Coronary artery (tissue), 2 donors: ENCODE measurements at regions not wholly inside any gene's neighbourhood (a gene's known extent, or its start where the extent isn't known, plus 50 kb on each side); places are given as distances from the start of the nearest gene placed in this dataset.

Experiments
- DNase-seq: peaks from one replicate; pipeline ENCODE4 v3.0.0-alpha.2; 2017; ENCODE audit warnings: low spot score
- H3K27ac ChIP-seq, 2 donors: fragments of 200-600 bp; sonication (generic); one replicate each; pipeline ENCODE4 v1.5.1; 2016 to 2019
- H3K4me3 ChIP-seq: fragments of 200-600 bp; sonication (generic); 2 replicates; pipeline ENCODE4 v1.5.1; 2016; ENCODE audit warnings: mild to moderate bottlenecking, moderate library complexity
- TF ChIP-seq, protein P1 (sequence below): fragments of 200-600 bp; sonication (generic); IDR thresholded peaks from one replicate; pipeline ENCODE4 v1.5.1; 2019; ENCODE audit warnings: antibody characterized with exemption

DNA sequence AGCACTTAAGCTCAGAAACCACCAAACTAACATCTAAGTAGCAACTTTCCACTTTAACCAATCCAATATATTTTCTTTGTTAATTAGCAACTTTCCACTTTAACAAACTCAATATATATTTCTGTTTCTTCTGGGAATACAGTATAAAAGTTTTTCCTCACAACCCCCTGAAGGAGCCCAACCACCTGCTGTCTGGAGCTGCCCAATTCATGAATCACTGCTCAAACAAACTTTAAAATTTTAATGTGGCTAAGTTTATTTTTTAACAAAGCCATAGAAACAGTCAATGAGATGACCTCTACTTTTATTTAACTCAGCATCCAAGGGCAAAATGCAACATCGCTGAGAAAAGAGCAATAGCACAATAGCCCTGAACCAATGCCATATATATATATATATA is 500.1 kb downstream of the EPM2A start:
- H3K27ac ChIP-seq: no peak overlapping the region
- DNase-seq: no peak
- TF ChIP-seq, protein P1, sequence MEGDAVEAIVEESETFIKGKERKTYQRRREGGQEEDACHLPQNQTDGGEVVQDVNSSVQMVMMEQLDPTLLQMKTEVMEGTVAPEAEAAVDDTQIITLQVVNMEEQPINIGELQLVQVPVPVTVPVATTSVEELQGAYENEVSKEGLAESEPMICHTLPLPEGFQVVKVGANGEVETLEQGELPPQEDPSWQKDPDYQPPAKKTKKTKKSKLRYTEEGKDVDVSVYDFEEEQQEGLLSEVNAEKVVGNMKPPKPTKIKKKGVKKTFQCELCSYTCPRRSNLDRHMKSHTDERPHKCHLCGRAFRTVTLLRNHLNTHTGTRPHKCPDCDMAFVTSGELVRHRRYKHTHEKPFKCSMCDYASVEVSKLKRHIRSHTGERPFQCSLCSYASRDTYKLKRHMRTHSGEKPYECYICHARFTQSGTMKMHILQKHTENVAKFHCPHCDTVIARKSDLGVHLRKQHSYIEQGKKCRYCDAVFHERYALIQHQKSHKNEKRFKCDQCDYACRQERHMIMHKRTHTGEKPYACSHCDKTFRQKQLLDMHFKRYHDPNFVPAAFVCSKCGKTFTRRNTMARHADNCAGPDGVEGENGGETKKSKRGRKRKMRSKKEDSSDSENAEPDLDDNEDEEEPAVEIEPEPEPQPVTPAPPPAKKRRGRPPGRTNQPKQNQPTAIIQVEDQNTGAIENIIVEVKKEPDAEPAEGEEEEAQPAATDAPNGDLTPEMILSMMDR: no peak
- H3K4me3 ChIP-seq: no peak overlapping the region

DNA sequence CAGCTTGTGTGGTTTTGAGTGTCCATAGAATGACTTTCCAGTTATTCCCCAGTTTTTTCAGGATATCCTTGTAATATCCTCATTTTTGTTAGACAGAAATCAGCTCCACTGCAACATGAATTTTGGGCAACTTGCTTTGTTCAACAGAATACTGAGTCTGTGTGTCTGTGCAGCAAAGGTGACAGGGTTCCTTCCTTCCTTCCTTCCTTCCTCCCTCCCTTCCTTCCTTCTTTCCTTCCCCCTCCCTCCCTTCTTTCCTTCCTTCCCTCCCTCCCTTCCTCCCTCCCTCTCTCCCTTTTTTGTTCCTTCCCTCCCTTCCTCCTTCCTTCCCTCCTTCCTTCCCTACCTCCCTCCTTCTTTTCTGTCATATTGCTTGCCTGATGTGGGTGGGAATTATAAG is 496.5 kb downstream of the EPM2A start:
- Histone ChIP-seq H3K27ac (no peak overlapping the region), H3K4me3 (no peak overlapping the region)
- TF ChIP-seq, protein P1: no peak
- DNase-seq: no peak

DNA sequence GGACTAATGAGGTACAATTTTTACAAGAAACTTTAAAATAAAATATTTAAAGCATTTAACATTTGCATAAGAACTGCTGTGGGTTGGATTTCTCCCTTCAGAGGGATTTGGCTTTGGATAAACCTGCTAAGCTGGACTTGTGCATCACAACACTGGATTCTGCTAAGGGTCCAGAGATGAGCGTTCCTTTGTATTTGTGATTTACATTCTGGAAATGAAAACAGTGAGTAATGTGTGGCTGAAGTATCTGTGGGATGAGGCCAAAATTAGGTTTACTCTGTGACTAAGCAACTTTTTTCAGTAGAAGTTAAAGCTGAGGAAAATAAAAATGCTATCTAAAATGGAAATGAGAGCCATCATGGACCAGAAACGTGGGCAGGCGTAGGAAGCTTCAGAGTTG is 494.3 kb downstream of the EPM2A start:
- H3K4me3 ChIP-seq: no peak overlapping the region
- TF ChIP-seq, protein P1: no peak
- no peak for DNase-seq
- H3K27ac ChIP-seq: no peak overlapping the region

DNA sequence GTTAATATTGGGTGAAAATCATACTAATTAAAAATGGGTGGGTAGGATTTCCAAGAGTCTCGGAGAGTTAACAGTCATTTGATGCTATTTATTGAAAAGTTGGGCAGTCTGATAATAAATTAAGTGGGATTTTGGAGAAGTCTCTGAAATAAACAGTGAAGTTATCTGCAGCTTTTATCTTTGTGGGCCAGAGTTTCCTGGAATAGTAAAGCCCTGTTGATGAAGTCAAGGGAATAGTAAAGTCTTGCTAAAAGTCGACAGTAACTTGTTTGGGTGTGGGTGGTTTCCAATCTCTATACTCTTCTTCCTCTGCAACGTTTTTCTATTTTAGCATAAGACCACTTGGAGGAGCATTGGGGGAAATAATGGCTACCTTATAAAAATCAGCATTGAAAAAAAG is 493.6 kb downstream of the EPM2A start:
- H3K27ac ChIP-seq: no peak overlapping the region
- TF ChIP-seq, protein P1: no peak
- DNase-seq: no peak
- no peak overlapping the region for H3K4me3 ChIP-seq

DNA sequence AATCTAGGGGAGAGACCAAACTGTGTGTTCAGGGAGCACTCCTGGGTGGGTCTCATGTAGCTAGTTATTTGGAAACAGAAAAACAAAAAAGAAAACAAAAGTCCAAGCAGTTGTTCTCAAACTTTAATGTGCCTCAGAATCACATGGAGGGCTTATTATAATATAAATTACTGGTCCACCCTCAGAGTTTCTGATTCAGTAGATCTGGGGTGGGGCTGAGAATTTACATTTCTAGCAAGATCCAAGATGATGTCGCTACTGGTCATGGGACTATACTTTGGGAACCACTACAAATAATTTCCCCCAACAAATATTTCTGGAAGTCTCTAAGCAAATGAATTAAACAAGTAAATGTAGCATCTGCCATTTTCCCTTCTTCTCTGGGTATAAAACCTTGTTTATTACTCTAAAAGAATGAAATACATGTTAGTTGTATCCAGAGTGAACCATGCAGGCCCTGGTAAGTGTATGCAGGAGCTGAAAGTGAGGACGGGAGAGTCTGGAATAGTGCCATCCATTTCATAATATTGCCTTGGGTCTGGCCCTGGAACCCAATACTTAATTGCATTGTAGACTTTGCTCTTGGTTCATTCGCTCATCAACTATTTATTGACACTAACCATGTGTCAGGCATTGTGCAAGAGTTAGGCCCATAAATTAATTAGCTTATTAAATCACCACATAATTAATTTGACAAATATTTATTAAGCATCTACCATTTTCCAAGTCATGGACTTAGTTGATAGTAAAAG is 490.8 kb downstream of the EPM2A start:
- TF ChIP-seq, protein P1: no peak
- no peak overlapping the region for H3K27ac ChIP-seq
- DNase-seq: no peak
- H3K4me3 ChIP-seq: no peak overlapping the region

DNA sequence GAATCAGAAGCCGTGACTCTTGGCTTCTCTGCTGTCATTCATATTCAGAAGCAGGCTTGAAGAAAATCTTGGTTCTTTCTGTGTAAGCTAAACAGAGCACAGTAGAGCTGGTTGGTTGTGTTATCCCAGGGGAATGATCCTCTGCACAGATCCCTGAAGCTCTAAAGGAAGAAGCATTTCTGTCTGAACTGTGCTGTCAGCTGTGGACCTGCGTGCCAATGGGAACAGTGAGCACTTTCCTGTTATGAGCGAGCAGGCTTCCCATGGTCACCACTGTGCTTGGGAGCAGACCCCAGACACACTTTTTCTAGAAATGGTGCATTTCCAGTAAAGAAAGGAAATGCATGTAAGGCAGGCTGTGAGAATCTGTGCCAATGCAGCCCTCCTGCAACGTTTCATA is 490.2 kb downstream of the EPM2A start:
- H3K4me3 ChIP-seq: no peak overlapping the region
- H3K27ac ChIP-seq: no peak overlapping the region
- no peak for DNase-seq
- TF ChIP-seq, protein P1: no peak

DNA sequence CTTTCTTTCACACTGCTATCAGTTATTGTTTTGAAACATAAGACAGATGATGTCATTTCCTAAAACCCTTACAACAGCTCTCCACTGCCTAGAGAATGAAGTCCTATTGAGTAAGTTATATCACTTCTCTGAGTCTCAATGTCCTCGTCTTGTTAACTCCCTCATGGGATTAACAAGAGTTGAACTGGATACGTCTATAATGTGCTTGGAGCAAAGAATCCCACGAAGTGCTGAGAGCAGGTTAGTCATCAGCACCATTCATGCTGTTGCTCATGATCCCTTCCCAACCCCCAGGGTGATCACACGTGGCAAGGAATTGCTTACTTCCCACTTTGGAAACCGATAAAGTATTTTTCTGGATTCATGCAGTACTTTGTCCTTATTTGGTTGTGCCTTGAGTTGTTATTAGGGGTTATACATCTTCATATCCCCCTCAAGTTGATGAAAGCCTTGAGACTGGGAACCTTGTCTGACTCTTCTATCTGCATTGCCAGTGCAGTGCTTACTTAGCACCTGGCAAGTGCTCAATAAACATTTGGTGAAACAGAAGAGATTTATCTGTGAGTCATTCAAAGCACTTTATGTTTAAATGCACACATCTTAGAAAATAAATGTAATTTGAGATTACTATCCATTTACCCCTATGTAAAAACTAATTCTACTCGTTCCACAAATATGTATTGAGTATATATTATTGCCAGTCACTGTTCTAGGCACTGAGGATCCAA is 487.5 kb downstream of the EPM2A start:
- no peak overlapping the region for H3K27ac ChIP-seq
- DNase-seq: no peak
- TF ChIP-seq, protein P1: no peak
- H3K4me3 ChIP-seq: no peak overlapping the region
